Natural killer cell (primary cell): ENCODE measurements at regions not wholly inside any gene's neighbourhood (a gene's known extent, or its start where the extent isn't known, plus 50 kb on each side); places are given as distances from the start of the nearest gene placed in this dataset.
"Not testable (repeated sequence)": the region's sequence is repeated elsewhere in the genome, so short reads cannot be mapped to it uniquely, and the experiment has no call there.

Source experiments
- ATAC-seq, 3 donors: fragments of 150-1000 bp in 2 of 3; fragments of 200-7000 bp in 1 of 3; cut with Tn5 transposase; 1 replicate in 1 of 3; 2 replicates in 2 of 3; pipeline ENCODE4 v1.10.0; 2021; ENCODE audit warnings: mild to moderate bottlenecking in 2 of 3, moderate library complexity in 2 of 3
- DNase-seq, 2 donors: peaks; one replicate each; pipeline versions ENCODE4 v3.0.0 to v3.0.0-alpha.2; 2013 to 2021; ENCODE audit warnings: mixed read lengths in 1 of 2
- H3K27ac ChIP-seq: one replicate; pipeline ENCODE4 v1.5.1; 2013; ENCODE audit warnings: mild to moderate bottlenecking, low read length
- H3K27me3 ChIP-seq: one replicate; pipeline ENCODE4 v1.6.1; 2013; ENCODE audit warnings: low read length; ENCODE audit not compliant: control insufficient read depth, insufficient read depth
- H3K36me3 ChIP-seq: one replicate; pipeline ENCODE4 v1.6.1; 2013; ENCODE audit warnings: low read length; ENCODE audit not compliant: control insufficient read depth, insufficient read depth
- H3K4me1 ChIP-seq: one replicate; pipeline ENCODE4 v1.6.1; 2013; ENCODE audit warnings: low read length; ENCODE audit not compliant: control insufficient read depth, insufficient read depth
- H3K4me3 ChIP-seq: one replicate; pipeline ENCODE4 v1.5.1; 2013; ENCODE audit warnings: low read length
- H3K9me3 ChIP-seq: one replicate; pipeline ENCODE4 v1.6.1; 2013; ENCODE audit warnings: low read length; ENCODE audit not compliant: control insufficient read depth, insufficient read depth
- H3K27ac Mint-ChIP-seq, 2 donors: one replicate each; pipeline ENCODE4 v1.8.0; 2022; ENCODE audit warnings: mild to moderate bottlenecking in 2 of 2, mixed read lengths in 2 of 2, moderate library complexity in 1 of 2
- H3K27me3 Mint-ChIP-seq, 2 donors: one replicate each; pipeline ENCODE4 v1.8.0; 2022; ENCODE audit warnings: low read depth in 2 of 2, mixed read lengths in 2 of 2
- H3K36me3 Mint-ChIP-seq: one replicate; pipeline ENCODE4 v1.8.0; 2022; ENCODE audit warnings: mixed read lengths
- H3K4me1 Mint-ChIP-seq, 2 donors: one replicate each; pipeline ENCODE4 v1.8.0; 2022; ENCODE audit warnings: mixed read lengths in 2 of 2
- H3K4me3 Mint-ChIP-seq: one replicate; pipeline ENCODE4 v1.8.0; 2022; ENCODE audit warnings: mild to moderate bottlenecking, moderate library complexity, mixed read lengths
- H3K9me3 Mint-ChIP-seq, 2 donors: one replicate each; pipeline ENCODE4 v1.8.0; 2022; ENCODE audit warnings: mixed read lengths in 2 of 2
- CTCF ChIP-seq: fragments of 200-600 bp; IDR thresholded peaks from one replicate; pipeline ENCODE4 v1.8.0; 2022; ENCODE audit warnings: antibody characterized with exemption
- WGBS: methylation state at CpG from one replicate; pipeline ENCODE4 v1.1.7; 2013; ENCODE audit warnings: missing lambda C conversion rate; ENCODE audit not compliant: insufficient coverage; 5-methylcytosine and 5-hydroxymethylcytosine counted together
- intact Hi-C: fragments of 100-400 bp; cut with micrococcal nuclease; formaldehyde crosslinking; loops from one replicate; pipeline ENCODE4 v1.14.2; 2022

GRCh38 chr3:84717894-84718293 is 240.9 kb upstream of the CADM2 start:
- no peak for TF ChIP-seq CTCF
- DNase-seq (no peak), ATAC-seq (no peak)
- Mint-ChIP-seq H3K4me3 (no peak overlapping the region), H3K4me1 (no peaks in the 10 kb centered on the region), H3K36me3 (peaks cover 16% of the 10 kb centered on the region), H3K9me3 (peaks cover 26 to 43% of the 10 kb centered on the region in 2 donors), H3K27me3 (no peaks in the 10 kb centered on the region), H3K27ac (no peak overlapping the region)
- 46% methylated on average over 3 of the region's 3 CpGs for WGBS
- Histone ChIP-seq H3K27ac (no peak overlapping the region), H3K27me3 (no peaks in the 10 kb centered on the region), H3K4me3 (no peak overlapping the region), H3K36me3 (no peaks in the 10 kb centered on the region), H3K4me1 (no peaks in the 10 kb centered on the region), H3K9me3 (no peaks in the 10 kb centered on the region)
- intact Hi-C loops, result no loop called here

- no peak for DNase-seq
- H3K27ac Mint-ChIP-seq, result no peak overlapping the region
- no peaks in the 10 kb centered on the region for H3K4me1 ChIP-seq
- H3K4me1 Mint-ChIP-seq, result no peaks in the 10 kb centered on the region
- intact Hi-C loops, result no loop called here
- H3K9me3 Mint-ChIP-seq, result peaks cover 13 to 21% of the 10 kb centered on the region in 2 donors
- no peak for TF ChIP-seq CTCF
- no peaks in the 10 kb centered on the region for H3K36me3 ChIP-seq
- H3K4me3 Mint-ChIP-seq, result no peak overlapping the region
- 44% methylated on average over 2 of the region's 4 CpGs for WGBS
- no peaks in the 10 kb centered on the region for H3K9me3 ChIP-seq
- H3K27me3 Mint-ChIP-seq, result no peaks in the 10 kb centered on the region
- no peak overlapping the region for H3K27ac ChIP-seq
- H3K27me3 ChIP-seq, result no peaks in the 10 kb centered on the region
- H3K4me3 ChIP-seq, result no peak overlapping the region
- ATAC-seq, result no peak
- H3K36me3 Mint-ChIP-seq, result peaks cover 16% of the 10 kb centered on the region
These were observed 233.9 kb upstream of the CADM2 start for GRCh38 chr3:84724877-84725276.

- Histone ChIP-seq H3K27me3 (no peaks in the 10 kb centered on the region), H3K4me3 (no peak overlapping the region), H3K36me3 (no peaks in the 10 kb centered on the region), H3K9me3 (no peaks in the 10 kb centered on the region), H3K4me1 (no peaks in the 10 kb centered on the region), H3K27ac (no peak overlapping the region)
- TF ChIP-seq CTCF, result no peak
- intact Hi-C loops, result no loop called here
- WGBS, result no CpG with 5 or more reads among the region's 1 CpG
- no peaks in the 10 kb centered on the region for H3K27me3 Mint-ChIP-seq
- H3K9me3 Mint-ChIP-seq, result peaks cover 12 to 17% of the 10 kb centered on the region in 2 donors
- peaks cover 7% of the 10 kb centered on the region for H3K36me3 Mint-ChIP-seq
- no peak overlapping the region for H3K4me3 Mint-ChIP-seq
- DNase-seq (no peak), ATAC-seq (no peak)
- H3K4me1 Mint-ChIP-seq, result no peaks in the 10 kb centered on the region
- H3K27ac Mint-ChIP-seq, result no peak overlapping the region
These were observed 231.2 kb upstream of the CADM2 start for GRCh38 chr3:84727616-84728015.

- intact Hi-C loops, H3K27me3 Mint-ChIP-seq, H3K4me1 ChIP-seq, H3K27me3 ChIP-seq, H3K4me3 Mint-ChIP-seq, ATAC-seq, H3K4me1 Mint-ChIP-seq, H3K27ac Mint-ChIP-seq, H3K36me3 Mint-ChIP-seq, H3K27ac ChIP-seq, H3K9me3 ChIP-seq, DNase-seq, H3K4me3 ChIP-seq, H3K36me3 ChIP-seq: not testable (repeated sequence)
- peaks cover 14% of the 10 kb centered on the region in 2 donors for H3K9me3 Mint-ChIP-seq
- WGBS, result no CpG with 5 or more reads among the region's 1 CpG
These were observed 224.1 kb upstream of the CADM2 start for GRCh38 chr3:84734731-84735130.
